Activated naive CD4-positive, alpha-beta T cell treated with anti-CD3 and anti-CD28 coated beads, Interleukin-2, amount 50 U/mL, for 72 hours (primary cell): ENCODE measurements at regions not wholly inside any gene's neighbourhood (a gene's known extent, or its start where the extent isn't known, plus 50 kb on each side); places are given as distances from the start of the nearest gene placed in this dataset.
"Not testable (repeated sequence)": the region's sequence is repeated elsewhere in the genome, so short reads cannot be mapped to it uniquely, and the experiment has no call there.

Experiments used
- ATAC-seq, 2 donors: fragments of 150-1000 bp; cut with Tn5 transposase; 2 replicates each; pipeline ENCODE4 v1.10.0; 2021; ENCODE audit warnings: mild to moderate bottlenecking in 2 of 2, moderate library complexity in 2 of 2
- DNase-seq, 2 donors: peaks; one replicate each; pipeline ENCODE4 v3.0.0; 2021 to 2022; ENCODE audit warnings: low spot score in 2 of 2
- H3K27ac Mint-ChIP-seq, 2 donors: one replicate each; pipeline ENCODE4 v1.8.0; 2022; ENCODE audit warnings: mild to moderate bottlenecking in 2 of 2, mixed read lengths in 2 of 2
- H3K36me3 Mint-ChIP-seq, 2 donors: one replicate each; pipeline ENCODE4 v1.8.0; 2022; ENCODE audit warnings: mixed read lengths in 2 of 2
- H3K9me3 Mint-ChIP-seq, 2 donors: one replicate each; pipeline ENCODE4 v1.8.0; 2022; ENCODE audit warnings: mixed read lengths in 2 of 2

GRCh38 chrX:39689376-39690104 lies 408.2 kb downstream of the BCOR start:
- DNase-seq, result no peak
- Mint-ChIP-seq H3K9me3 (no peaks in the 10 kb centered on the region), H3K27ac (no peak overlapping the region), H3K36me3 (no peaks in the 10 kb centered on the region)
- no peak for ATAC-seq

GRCh38 chrX:39690541-39691415 lies 407.0 kb downstream of the BCOR start:
- Mint-ChIP-seq H3K9me3 (peaks cover 0 to 5% of the 10 kb centered on the region in 2 donors), H3K27ac (no peak overlapping the region), H3K36me3 (no peaks in the 10 kb centered on the region)
- ATAC-seq (no peak), DNase-seq (no peak)

GRCh38 chrX:39691724-39692123 lies 406.0 kb downstream of the BCOR start:
- peaks cover 0 to 5% of the 10 kb centered on the region in 2 donors for H3K9me3 Mint-ChIP-seq
- no peak overlapping the region for H3K27ac Mint-ChIP-seq
- ATAC-seq, result no peak
- no peaks in the 10 kb centered on the region for H3K36me3 Mint-ChIP-seq
- no peak for DNase-seq

- Mint-ChIP-seq H3K36me3 (no peaks in the 10 kb centered on the region), H3K27ac (no peak overlapping the region), H3K9me3 (peaks cover 0 to 5% of the 10 kb centered on the region in 2 donors)
- ATAC-seq (no peak), DNase-seq (no peak)
These were observed 405.0 kb downstream of the BCOR start for GRCh38 chrX:39692796-39693195.

GRCh38 chrX:39693298-39693697 lies 404.5 kb downstream of the BCOR start:
- Mint-ChIP-seq H3K9me3 (peaks cover 0 to 5% of the 10 kb centered on the region in 2 donors), H3K36me3 (no peaks in the 10 kb centered on the region), H3K27ac (no peak overlapping the region)
- no peak for ATAC-seq
- no peak for DNase-seq

- DNase-seq, H3K36me3 Mint-ChIP-seq, H3K27ac Mint-ChIP-seq, H3K9me3 Mint-ChIP-seq, ATAC-seq: not testable (repeated sequence)
These were observed 395.1 kb downstream of the BCOR start for GRCh38 chrX:39702636-39703035.

- no peak for DNase-seq
- no peak overlapping the region for H3K27ac Mint-ChIP-seq
- no peak for ATAC-seq
- no peaks in the 10 kb centered on the region for H3K36me3 Mint-ChIP-seq
- H3K9me3 Mint-ChIP-seq, result no peaks in the 10 kb centered on the region
These were observed 394.5 kb downstream of the BCOR start for GRCh38 chrX:39703307-39703706.

- Mint-ChIP-seq H3K27ac (no peak overlapping the region), H3K9me3 (peaks cover 4% of the 10 kb centered on the region in 2 donors), H3K36me3 (no peaks in the 10 kb centered on the region)
- no peak for DNase-seq
- no peak for ATAC-seq
These were observed 393.2 kb downstream of the BCOR start for GRCh38 chrX:39704590-39704989.

- DNase-seq, result no peak
- ATAC-seq, result no peak
- no peak overlapping the region for H3K27ac Mint-ChIP-seq
- H3K9me3 Mint-ChIP-seq, result peaks cover 4% of the 10 kb centered on the region in 2 donors
- no peaks in the 10 kb centered on the region for H3K36me3 Mint-ChIP-seq
These were observed 392.5 kb downstream of the BCOR start for GRCh38 chrX:39705290-39705689.

- no peak for DNase-seq
- Mint-ChIP-seq H3K36me3 (no peaks in the 10 kb centered on the region), H3K9me3 (peaks cover 4 to 8% of the 10 kb centered on the region in 2 donors), H3K27ac (peak overlapping the region in 1 of 2 donors; percentile 51)
- ATAC-seq, result no peak
These were observed 388.4 kb downstream of the BCOR start for GRCh38 chrX:39709364-39709763.

GRCh38 chrX:39709812-39710211 lies 387.9 kb downstream of the BCOR start:
- Mint-ChIP-seq H3K36me3 (no peaks in the 10 kb centered on the region), H3K9me3 (peaks cover 4 to 8% of the 10 kb centered on the region in 2 donors), H3K27ac (no peak overlapping the region)
- DNase-seq, result no peak
- ATAC-seq, result no peak

GRCh38 chrX:39710776-39711175 lies 387.0 kb downstream of the BCOR start:
- Mint-ChIP-seq H3K9me3 (peaks cover 4 to 8% of the 10 kb centered on the region in 2 donors), H3K36me3 (no peaks in the 10 kb centered on the region), H3K27ac (no peak overlapping the region)
- no peak for ATAC-seq
- DNase-seq, result no peak

GRCh38 chrX:39714471-39714870 lies 383.3 kb downstream of the BCOR start:
- no peak for ATAC-seq
- Mint-ChIP-seq H3K27ac (no peak overlapping the region), H3K36me3 (no peaks in the 10 kb centered on the region), H3K9me3 (peaks cover 0 to 4% of the 10 kb centered on the region in 2 donors)
- DNase-seq, result no peak

- Mint-ChIP-seq H3K36me3 (no peaks in the 10 kb centered on the region), H3K9me3 (peaks cover 0 to 4% of the 10 kb centered on the region in 2 donors), H3K27ac (no peak overlapping the region)
- no peak for DNase-seq
- no peak for ATAC-seq
These were observed 381.4 kb downstream of the BCOR start for GRCh38 chrX:39716401-39716800.

- H3K36me3 Mint-ChIP-seq, result no peaks in the 10 kb centered on the region
- DNase-seq (no peak), ATAC-seq (no peak)
- H3K9me3 Mint-ChIP-seq, result peaks cover 0 to 4% of the 10 kb centered on the region in 2 donors
- no peak overlapping the region for H3K27ac Mint-ChIP-seq
These were observed 380.8 kb downstream of the BCOR start for GRCh38 chrX:39716802-39717540.

GRCh38 chrX:39718981-39719380 lies 378.8 kb downstream of the BCOR start:
- H3K36me3 Mint-ChIP-seq, result no peaks in the 10 kb centered on the region
- ATAC-seq (no peak), DNase-seq (no peak)
- H3K9me3 Mint-ChIP-seq, result peaks cover 0 to 4% of the 10 kb centered on the region in 2 donors
- no peak overlapping the region for H3K27ac Mint-ChIP-seq

- ATAC-seq (no peak), DNase-seq (no peak)
- Mint-ChIP-seq H3K27ac (no peak overlapping the region), H3K36me3 (no peaks in the 10 kb centered on the region), H3K9me3 (peaks cover 0 to 4% of the 10 kb centered on the region in 2 donors)
These were observed 376.8 kb downstream of the BCOR start for GRCh38 chrX:39720945-39721344.
